HCT116 (cell line): ENCODE measurements at regions not wholly inside any gene's neighbourhood (a gene's known extent, or its start where the extent isn't known, plus 50 kb on each side); places are given as distances from the start of the nearest gene placed in this dataset.

Experiments used
- ATAC-seq: fragments of 200-7000 bp; cut with Tn5 transposase; 2 replicates; pipeline ENCODE4 v1.9.1; 2020; ENCODE audit warnings: mild to moderate bottlenecking, moderate library complexity
- BruUV-seq: library from RNA; stranded (reverse); fragments of 400-500 nt; replicated peaks from 2 replicates; lab custom pipeline; 2021; lab: Mats Ljungman, UMichigan
- CTCF ChIA-PET: fragments of 300-600 bp; sonication (Branson Sonifier 250); formaldehyde crosslinking; loops from one replicate; lab custom pipeline; 2021; ENCODE audit warnings: antibody characterized with exemption; lab: Charles Lee
- POLR2A ChIA-PET: fragments of 300-600, 350-600 bp; sonication (Branson Sonifier 250); formaldehyde crosslinking; loops from one replicate; lab custom pipeline; 2021; ENCODE audit warnings: antibody characterized with exemption; lab: Charles Lee
- RAD21 ChIA-PET, 2 experiments: fragments of 300-600 bp; sonication (Branson Sonifier 250); formaldehyde crosslinking; loops; one replicate each; lab custom pipeline; 2023; ENCODE audit warnings: low total read pairs in 2 of 2; ENCODE audit not compliant: uncharacterized antibody in 2 of 2, unreplicated experiment in 2 of 2, low non-redundant PET in 1 of 2; lab: Charles Lee
- DNase-seq: peaks from one replicate; pipeline ENCODE4 v3.0.0-alpha.2; 2010; ENCODE audit warnings: low read depth, low spot score
- H2AFZ ChIP-seq: fragments of 200-600 bp; shearing (Covaris generic), sonication (generic); 2 replicates; pipeline ENCODE4 v1.6.1; 2017; ENCODE audit warnings: low read depth, mixed run types, mixed read lengths, antibody characterized with exemption, low read length; ENCODE audit not compliant: poor library complexity, severe bottlenecking
- H3K27ac ChIP-seq: 2 replicates; pipeline ENCODE4 v1.5.1; 2012; ENCODE audit warnings: low read depth, low read length
- H3K27me3 ChIP-seq: fragments of 200-600 bp; sonication (generic); 2 replicates; pipeline ENCODE4 v1.6.1; 2016; ENCODE audit warnings: mixed run types, low read length, mixed read lengths; ENCODE audit not compliant: insufficient read depth
- H3K36me3 ChIP-seq, 2 experiments: fragments of 200-500 bp in 1 of 2; fragments of 200-600 bp in 1 of 2; sonication (Bioruptor generic) in 1 of 2; sonication (generic) in 1 of 2; 2 replicates each; pipeline versions ENCODE4 v1.5.1 to v1.6.1; 2014 to 2016; ENCODE audit warnings: low read length in 2 of 2, inconsistent platforms in 1 of 2, mixed read lengths in 1 of 2, mixed run types in 1 of 2; ENCODE audit not compliant: insufficient read depth in 2 of 2, control insufficient read depth in 1 of 2
- H3K4me1 ChIP-seq, 2 experiments: fragments of 200-600 bp in 1 of 2; sonication (generic) in 1 of 2; 2 replicates each; pipeline versions ENCODE4 v1.5.1 to v1.6.1; 2012 to 2017; ENCODE audit warnings: low read length in 2 of 2, inconsistent platforms in 1 of 2, mild to moderate bottlenecking in 1 of 2, mixed read lengths in 1 of 2, mixed run types in 1 of 2, moderate library complexity in 1 of 2; ENCODE audit not compliant: insufficient read depth in 2 of 2, control insufficient read depth in 1 of 2
- H3K4me2 ChIP-seq: fragments of 200-600 bp; sonication (generic); 2 replicates; pipeline ENCODE4 v1.6.1; 2017; ENCODE audit warnings: mixed run types, low read length, mixed read lengths
- H3K4me3 ChIP-seq, 2 experiments: fragments of 200-600 bp in 1 of 2; sonication (generic) in 1 of 2; replicated peaks in 1 of 2; 2 replicates each; pipeline ENCODE4 v1.5.1; 2011 to 2016; ENCODE audit warnings: low read length in 2 of 2, control low read depth in 1 of 2, low read depth in 1 of 2, mild to moderate bottlenecking in 1 of 2, mixed read lengths in 1 of 2, mixed run types in 1 of 2
- H3K79me2 ChIP-seq: fragments of 200-600 bp; sonication (generic); 2 replicates; pipeline ENCODE4 v1.6.1; 2017; ENCODE audit warnings: mild to moderate bottlenecking, mixed run types, low read length, moderate library complexity, mixed read lengths; ENCODE audit not compliant: insufficient read depth
- H3K9ac ChIP-seq: fragments of 200-600 bp; sonication (generic); 2 replicates; pipeline ENCODE4 v1.6.1; 2016; ENCODE audit warnings: low read length, mixed read lengths
- H3K9me2 ChIP-seq: fragments of 200-600 bp; sonication (generic), shearing (Covaris generic); 2 replicates; pipeline ENCODE4 v1.6.1; 2017; ENCODE audit warnings: mixed run types, mild to moderate bottlenecking, moderate library complexity; ENCODE audit not compliant: insufficient read depth
- H3K9me3 ChIP-seq, 2 experiments: fragments of 200-500 bp in 1 of 2; fragments of 200-600 bp in 1 of 2; sonication (Bioruptor generic) in 1 of 2; sonication (generic) in 1 of 2; 2 replicates each; pipeline ENCODE4 v1.6.1; 2014 to 2017; ENCODE audit warnings: low read length in 2 of 2, mixed read lengths in 2 of 2, inconsistent platforms in 1 of 2, low read depth in 1 of 2, mild to moderate bottlenecking in 1 of 2, mixed run types in 1 of 2, moderate library complexity in 1 of 2; ENCODE audit not compliant: control insufficient read depth in 1 of 2, insufficient read depth in 1 of 2
- H4K20me1 ChIP-seq: fragments of 200-600 bp; sonication (generic), shearing (Covaris generic); 2 replicates; pipeline ENCODE4 v1.6.1; 2017; ENCODE audit warnings: mixed run types, mild to moderate bottlenecking, moderate library complexity; ENCODE audit not compliant: insufficient read depth
- CBX3 ChIP-seq: IDR thresholded peaks from 2 replicates; pipeline ENCODE4 v1.6.1; 2012; ENCODE audit warnings: low read depth
- EZH2 ChIP-seq: fragments of 200-600 bp; sonication (generic); IDR thresholded peaks from 2 replicates; pipeline ENCODE4 v1.6.1; 2017; ENCODE audit warnings: antibody characterized with exemption, mixed run types
- FOSL1 ChIP-seq: IDR thresholded peaks from 2 replicates; pipeline ENCODE4 v1.6.1; 2012; ENCODE audit warnings: low read depth
- JUND ChIP-seq: IDR thresholded peaks from 2 replicates; pipeline ENCODE4 v1.6.1; 2012
- MAX ChIP-seq: IDR thresholded peaks from 2 replicates; pipeline ENCODE4 v1.6.1; 2012
- REST ChIP-seq: IDR thresholded peaks from 2 replicates; pipeline ENCODE4 v1.6.1; 2012; ENCODE audit warnings: low read depth
- SRF ChIP-seq: IDR thresholded peaks from 2 replicates; pipeline ENCODE4 v1.6.1; 2012; ENCODE audit warnings: low read depth
- YY1 ChIP-seq: IDR thresholded peaks from 2 replicates; pipeline ENCODE4 v1.6.1; 2011; ENCODE audit warnings: low read length, low read depth, moderate library complexity, mild to moderate bottlenecking; ENCODE audit not compliant: insufficient replicate concordance; ENCODE audit errors: extremely low read depth
- intact Hi-C: fragments of 100-400 bp; cut with micrococcal nuclease; formaldehyde crosslinking; loops from 2 replicates; pipeline ENCODE4 v1.10.0; 2022
- TF ChIP-seq, protein P1 (sequence below): IDR thresholded peaks from 2 replicates; pipeline ENCODE4 v1.6.1; 2011; ENCODE audit warnings: mild to moderate bottlenecking, low read length, moderate library complexity; ENCODE audit not compliant: insufficient replicate concordance; ENCODE audit errors: extremely low read depth

- ATAC-seq = no peak
- no peak overlapping the region for H3K27ac ChIP-seq
- BruUV-seq = no TSS peak
- ChIA-PET CTCF (no interaction called here), RAD21 (no interaction called here), POLR2A (no interaction called here)
- H3K9me2 ChIP-seq = no peaks in the 10 kb centered on the region
- H3K4me2 ChIP-seq = no peak overlapping the region
- intact Hi-C loops = no loop called here
- no peak for DNase-seq
- no peak overlapping the region for H3K4me3 ChIP-seq
- H3K9ac ChIP-seq = no peak overlapping the region
- no peaks in the 10 kb centered on the region for H3K79me2 ChIP-seq
- no peak overlapping the region for H2AFZ ChIP-seq
- no peak for TF ChIP-seq CBX3
- no peak for TF ChIP-seq EZH2
- TF ChIP-seq SRF = no peak
- no peak for TF ChIP-seq FOSL1
- TF ChIP-seq JUND = no peak
- TF ChIP-seq MAX = no peak
- TF ChIP-seq REST = no peak
- TF ChIP-seq YY1 = no peak
- TF ChIP-seq, protein P1, sequence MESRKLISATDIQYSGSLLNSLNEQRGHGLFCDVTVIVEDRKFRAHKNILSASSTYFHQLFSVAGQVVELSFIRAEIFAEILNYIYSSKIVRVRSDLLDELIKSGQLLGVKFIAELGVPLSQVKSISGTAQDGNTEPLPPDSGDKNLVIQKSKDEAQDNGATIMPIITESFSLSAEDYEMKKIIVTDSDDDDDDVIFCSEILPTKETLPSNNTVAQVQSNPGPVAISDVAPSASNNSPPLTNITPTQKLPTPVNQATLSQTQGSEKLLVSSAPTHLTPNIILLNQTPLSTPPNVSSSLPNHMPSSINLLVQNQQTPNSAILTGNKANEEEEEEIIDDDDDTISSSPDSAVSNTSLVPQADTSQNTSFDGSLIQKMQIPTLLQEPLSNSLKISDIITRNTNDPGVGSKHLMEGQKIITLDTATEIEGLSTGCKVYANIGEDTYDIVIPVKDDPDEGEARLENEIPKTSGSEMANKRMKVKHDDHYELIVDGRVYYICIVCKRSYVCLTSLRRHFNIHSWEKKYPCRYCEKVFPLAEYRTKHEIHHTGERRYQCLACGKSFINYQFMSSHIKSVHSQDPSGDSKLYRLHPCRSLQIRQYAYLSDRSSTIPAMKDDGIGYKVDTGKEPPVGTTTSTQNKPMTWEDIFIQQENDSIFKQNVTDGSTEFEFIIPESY = no peak
- H3K27me3 ChIP-seq = peaks cover 22% of the 10 kb centered on the region
- H4K20me1 ChIP-seq = no peaks in the 10 kb centered on the region; the same call in 1 of the 2 replicates
- H3K36me3 ChIP-seq = no peaks in the 10 kb centered on the region
- no peaks in the 10 kb centered on the region for H3K9me3 ChIP-seq
- H3K4me1 ChIP-seq = no peaks in the 10 kb centered on the region
These were observed 80.7 kb upstream of the KAZN start for GRCh38 chr1:14517841-14518180.
